Ovary (tissue), 3 donors: ENCODE measurements at regions not wholly inside any gene's neighbourhood (a gene's known extent, or its start where the extent isn't known, plus 50 kb on each side); places are given as distances from the start of the nearest gene placed in this dataset.

Source experiments
- EP300 ChIP-seq: sonication (generic); formaldehyde crosslinking; IDR thresholded peaks from one replicate; pipeline ENCODE4 v1.6.1; 2017; ENCODE audit warnings: antibody characterized with exemption
- POLR2A ChIP-seq: fragments of 450-650 bp; IDR thresholded peaks from one replicate; pipeline ENCODE4 v1.6.1; 2017; ENCODE audit warnings: antibody characterized with exemption, mild to moderate bottlenecking, moderate library complexity
- TF ChIP-seq, protein P1 (sequence below), 3 donors: fragments of 450-650 bp in 2 of 3; fragments of 200-600 bp in 1 of 3; IDR thresholded peaks; one replicate each; pipeline versions ENCODE4 v1.5.1 to v1.8.0; 2016 to 2022; ENCODE audit warnings: antibody characterized with exemption in 3 of 3, mild to moderate bottlenecking in 1 of 3
- donor health status: DM: no; HTN: no; CAD: no.

DNA sequence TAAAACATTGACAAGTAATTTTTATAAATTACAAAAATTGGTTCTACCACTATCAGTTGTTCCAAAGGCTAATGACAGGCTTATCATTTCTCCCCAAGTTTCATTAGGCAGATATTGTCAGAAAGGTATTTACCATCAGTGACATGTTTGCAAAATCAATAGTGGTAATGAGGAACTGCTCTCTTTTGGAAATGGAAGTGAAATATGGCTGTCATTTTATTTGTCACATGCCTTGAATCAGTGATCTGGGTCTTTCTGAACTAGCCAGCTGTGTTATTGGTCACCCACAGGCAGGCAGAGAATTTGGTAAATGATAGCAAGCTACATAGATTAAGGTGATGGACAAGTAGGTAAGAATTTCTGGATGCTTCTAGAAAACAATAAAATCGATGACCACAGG is 268.0 kb upstream of the ARHGEF26 start:
- TF ChIP-seq, protein P1, sequence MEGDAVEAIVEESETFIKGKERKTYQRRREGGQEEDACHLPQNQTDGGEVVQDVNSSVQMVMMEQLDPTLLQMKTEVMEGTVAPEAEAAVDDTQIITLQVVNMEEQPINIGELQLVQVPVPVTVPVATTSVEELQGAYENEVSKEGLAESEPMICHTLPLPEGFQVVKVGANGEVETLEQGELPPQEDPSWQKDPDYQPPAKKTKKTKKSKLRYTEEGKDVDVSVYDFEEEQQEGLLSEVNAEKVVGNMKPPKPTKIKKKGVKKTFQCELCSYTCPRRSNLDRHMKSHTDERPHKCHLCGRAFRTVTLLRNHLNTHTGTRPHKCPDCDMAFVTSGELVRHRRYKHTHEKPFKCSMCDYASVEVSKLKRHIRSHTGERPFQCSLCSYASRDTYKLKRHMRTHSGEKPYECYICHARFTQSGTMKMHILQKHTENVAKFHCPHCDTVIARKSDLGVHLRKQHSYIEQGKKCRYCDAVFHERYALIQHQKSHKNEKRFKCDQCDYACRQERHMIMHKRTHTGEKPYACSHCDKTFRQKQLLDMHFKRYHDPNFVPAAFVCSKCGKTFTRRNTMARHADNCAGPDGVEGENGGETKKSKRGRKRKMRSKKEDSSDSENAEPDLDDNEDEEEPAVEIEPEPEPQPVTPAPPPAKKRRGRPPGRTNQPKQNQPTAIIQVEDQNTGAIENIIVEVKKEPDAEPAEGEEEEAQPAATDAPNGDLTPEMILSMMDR (IDR thresholded peaks at IDR 0.05) = no peak
- TF ChIP-seq POLR2A (no peak), EP300 (no peak)
